ENCODE measurements at regions not wholly inside any gene's neighbourhood (a gene's known extent, or its start where the extent isn't known, plus 50 kb on each side); places are given as distances from the start of the nearest gene placed in this dataset.

DNA sequence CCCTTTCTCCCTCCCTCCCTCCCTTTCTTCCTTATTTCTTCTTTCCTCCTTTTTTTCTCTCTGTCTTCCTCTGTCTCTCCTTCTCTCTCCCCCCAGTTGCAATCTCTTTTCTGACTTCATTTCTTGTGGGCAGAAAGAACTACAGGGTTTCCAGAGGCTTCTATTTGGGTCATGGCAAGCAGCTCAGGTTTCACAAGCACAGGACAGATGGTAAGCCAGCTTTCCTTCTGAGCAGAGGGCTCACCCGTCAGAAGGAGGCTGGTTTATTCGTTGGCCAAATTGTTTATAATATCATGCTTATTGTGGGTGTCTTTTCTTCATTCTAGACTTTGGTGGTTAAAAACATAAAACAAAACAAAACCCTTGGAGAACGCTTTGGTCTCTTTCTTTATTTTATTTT, 58.9 kb upstream of the CLMP start:
- no peak for DNase-seq

DNA sequence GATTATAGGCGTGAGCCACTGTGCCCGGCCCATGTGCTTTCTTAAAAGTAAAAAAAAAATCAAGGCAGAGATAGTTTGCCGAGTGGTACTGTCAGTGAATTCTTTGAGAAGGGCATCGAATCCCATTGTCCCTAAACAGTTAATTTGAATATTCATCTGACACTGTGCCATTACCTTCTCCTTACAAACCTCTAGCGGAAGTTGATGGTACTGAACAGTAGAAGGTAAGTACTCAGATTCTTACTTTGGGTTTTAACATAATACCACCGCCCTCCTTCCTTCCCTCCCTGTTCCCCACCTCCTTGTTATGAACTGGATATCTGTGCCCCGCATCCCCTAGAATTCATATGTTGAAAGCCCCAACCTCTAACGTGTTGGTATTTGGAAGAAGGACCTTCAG, 58.2 kb upstream of the CLMP start:
- no peak for DNase-seq

- no peak for DNase-seq
These were observed 56.8 kb upstream of the CLMP start for GRCh38 chr11:123251657-123252344.

DNA sequence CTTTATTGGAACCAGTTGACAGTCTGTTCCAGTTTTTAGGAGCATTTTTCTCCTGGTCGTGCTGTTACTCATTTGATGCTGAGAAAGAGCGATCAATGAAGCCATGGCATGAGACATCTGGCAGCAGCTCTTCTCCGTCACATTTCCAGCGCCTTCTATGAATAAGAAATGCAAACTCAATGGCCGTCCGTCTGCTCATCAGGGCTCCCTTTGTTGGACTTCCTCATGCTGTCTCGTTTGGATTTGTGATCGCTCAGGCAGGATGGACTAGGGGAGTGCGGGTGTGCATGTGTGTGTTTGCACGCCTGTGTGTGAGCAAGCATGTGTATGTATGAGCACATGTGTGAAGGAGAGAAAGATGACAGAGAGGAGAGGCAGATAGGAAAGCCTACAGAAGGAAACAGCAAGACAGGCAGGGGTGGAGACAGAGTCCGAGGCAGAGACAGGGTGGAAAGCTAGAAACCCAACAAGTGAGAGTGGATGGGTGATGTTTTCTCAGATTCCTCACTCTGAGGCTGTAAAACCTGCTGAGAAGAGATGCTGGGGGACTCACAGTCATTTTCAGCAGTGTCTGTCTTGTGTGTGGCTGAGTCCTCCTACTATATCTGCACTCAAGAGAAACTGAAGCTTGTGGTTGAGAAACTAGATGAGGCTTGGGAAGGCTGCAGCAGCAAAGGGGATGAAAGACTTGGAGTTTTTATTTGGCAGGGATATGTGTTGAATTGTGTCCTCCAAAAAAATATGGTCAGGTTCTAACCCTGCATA, 56.0 kb upstream of the CLMP start:
- no peak for DNase-seq

- DNase-seq, result no peak
These were observed 54.3 kb upstream of the CLMP start for GRCh38 chr11:123249354-123249753.

DNA sequence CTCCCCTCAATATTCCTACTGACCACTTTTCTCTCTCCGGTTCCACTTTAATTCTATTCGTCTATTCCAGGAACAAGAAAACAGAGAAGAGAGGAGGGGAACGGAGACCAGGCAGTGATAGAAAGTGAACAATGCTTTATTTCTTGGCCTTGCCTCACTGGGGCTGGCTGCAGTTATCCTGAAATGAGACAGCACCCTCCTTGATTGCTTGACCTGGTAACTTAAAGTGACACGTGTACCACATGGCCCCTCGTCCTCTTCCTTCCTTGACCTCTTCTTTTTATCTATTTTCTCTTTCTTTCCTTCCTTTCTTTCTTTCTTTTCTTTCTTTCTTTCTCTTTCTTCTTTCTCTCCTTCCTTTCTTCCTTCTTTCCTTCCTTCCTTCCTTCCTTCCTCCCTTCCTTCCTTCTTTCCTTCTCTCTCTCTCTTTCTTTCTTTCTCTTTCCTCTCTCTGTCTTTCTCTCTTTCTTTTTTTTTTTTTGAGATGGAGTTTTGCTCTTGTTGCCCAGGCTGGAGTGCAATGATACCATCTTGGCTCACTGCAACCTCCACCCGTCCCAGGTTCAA, 52.8 kb upstream of the CLMP start:
- DNase-seq, result no peak

GRCh38 chr11:123247496-123247799, 52.4 kb upstream of the CLMP start:
- no peak for DNase-seq

DNA sequence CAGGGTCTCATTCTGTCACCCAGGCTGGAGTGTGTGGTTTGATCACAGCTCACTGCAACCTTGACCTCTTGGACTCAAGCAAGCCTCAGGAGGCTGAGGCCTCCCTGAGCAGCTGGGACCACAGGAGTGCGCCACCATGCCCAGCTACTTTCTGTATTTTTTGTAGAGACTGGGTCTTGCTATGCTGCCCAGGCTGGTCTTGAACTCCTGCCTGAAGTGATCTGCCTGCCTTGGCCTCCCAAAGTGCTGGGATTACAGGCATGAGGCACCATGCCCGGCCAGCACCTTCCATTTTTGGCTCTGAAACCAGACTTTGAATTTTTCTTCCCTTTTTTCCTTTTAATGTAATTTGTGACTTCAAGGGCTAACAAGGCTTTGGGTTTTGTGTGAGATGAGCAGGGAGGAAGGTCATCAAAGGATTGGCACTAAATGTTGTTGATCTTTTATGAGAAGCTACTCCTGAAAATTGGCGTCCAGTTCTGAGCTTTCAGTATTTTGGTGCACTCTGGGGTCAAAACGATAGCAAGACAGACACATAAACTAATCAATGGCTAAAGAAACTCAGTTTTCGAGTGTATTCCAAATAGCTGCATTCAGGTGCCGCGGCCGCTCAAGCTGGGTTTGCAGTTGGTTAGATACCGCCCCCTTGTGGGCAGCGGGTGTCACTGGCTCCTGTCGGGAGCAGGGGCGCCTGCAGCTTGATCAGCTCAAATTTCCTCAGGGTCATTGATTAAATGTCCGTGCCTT, 51.9 kb upstream of the CLMP start:
- DNase-seq, result peak; percentile 67

- DNase-seq, result no peak
These were observed 50.5 kb upstream of the CLMP start for GRCh38 chr11:123245567-123245966.

Data from central memory CD4-positive, alpha-beta T cell (primary cell).